IMR-90 (cell line): ENCODE measurements at regions not wholly inside any gene's neighbourhood (a gene's known extent, or its start where the extent isn't known, plus 50 kb on each side); places are given as distances from the start of the nearest gene placed in this dataset.
"Not testable (repeated sequence)": the region's sequence is repeated elsewhere in the genome, so short reads cannot be mapped to it uniquely, and the experiment has no call there.

Source experiments
- ATAC-seq: fragments of 200-7000 bp; cut with Tn5 transposase; 2 replicates; pipeline ENCODE4 v1.9.1; 2020; ENCODE audit warnings: low read depth, mild to moderate bottlenecking, moderate library complexity
- BruUV-seq: library from RNA; stranded (reverse); fragments of 400-500 nt; replicated peaks from 2 replicates; lab custom pipeline; 2021; lab: Mats Ljungman, UMichigan
- CTCF ChIA-PET: fragments of 300-600 bp; formaldehyde crosslinking; extraction: SDS; loops from one replicate; lab custom pipeline; 2021; ENCODE audit warnings: antibody characterized with exemption; lab: Yijun Ruan, JAX
- POLR2A ChIA-PET: fragments of 300-600 bp; sonication (Branson Sonifier 250); formaldehyde crosslinking; loops from one replicate; lab custom pipeline; 2022; ENCODE audit warnings: antibody characterized with exemption; ENCODE audit not compliant: unreplicated experiment; lab: Charles Lee
- DNase-seq: peaks from one replicate; pipeline ENCODE4 v3.0.0; 2013
- H2AFZ ChIP-seq: replicated peaks from 2 replicates; pipeline ENCODE3; 2013; ENCODE audit warnings: low read length, mild to moderate bottlenecking; ENCODE audit not compliant: poor library complexity
- H2AK5ac ChIP-seq: 2 replicates; pipeline ENCODE4 v1.6.1; 2013; ENCODE audit warnings: low read depth, low read length, inconsistent platforms
- H2AK9ac ChIP-seq: replicated peaks from 2 replicates; pipeline ENCODE3; 2013; ENCODE audit warnings: mild to moderate bottlenecking, low read depth, low read length, moderate library complexity; ENCODE audit not compliant: poor library complexity
- H2BK120ac ChIP-seq: 2 replicates; pipeline ENCODE4 v1.6.1; 2013; ENCODE audit warnings: low read depth, low read length, inconsistent platforms
- H2BK15ac ChIP-seq: 3 replicates; pipeline ENCODE4 v1.6.1; 2013; ENCODE audit warnings: low read depth, low read length, inconsistent platforms
- H2BK20ac ChIP-seq: 2 replicates; pipeline ENCODE4 v1.6.1; 2013; ENCODE audit warnings: low read depth, mild to moderate bottlenecking, inconsistent platforms, low read length, moderate library complexity
- H2BK5ac ChIP-seq: 2 replicates; pipeline ENCODE4 v1.6.1; 2013; ENCODE audit warnings: mild to moderate bottlenecking, low read depth, low read length, inconsistent platforms; ENCODE audit not compliant: poor library complexity, severe bottlenecking
- H3K14ac ChIP-seq: replicated peaks from 2 replicates; pipeline ENCODE4 v1.6.1; 2013; ENCODE audit warnings: low read depth, low read length, inconsistent platforms
- H3K18ac ChIP-seq: 2 replicates; pipeline ENCODE4 v1.6.1; 2013; ENCODE audit warnings: low read depth, low read length, control low read depth
- H3K23ac ChIP-seq: 2 replicates; pipeline ENCODE4 v1.6.1; 2013; ENCODE audit warnings: low read depth, low read length, inconsistent platforms
- H3K27ac ChIP-seq: 2 replicates; pipeline ENCODE4 v1.5.1; 2013; ENCODE audit warnings: mild to moderate bottlenecking, control low read depth, low read length; ENCODE audit not compliant: insufficient read depth
- H3K27me3 ChIP-seq: 2 replicates; pipeline ENCODE4 v1.6.1; 2013; ENCODE audit warnings: low read length; ENCODE audit not compliant: control insufficient read depth, insufficient read depth
- H3K36me3 ChIP-seq: 2 replicates; pipeline ENCODE4 v1.6.1; 2013; ENCODE audit warnings: low read length, mixed read lengths; ENCODE audit not compliant: control insufficient read depth, insufficient read depth
- H3K4ac ChIP-seq: 2 replicates; pipeline ENCODE4 v1.6.1; 2013; ENCODE audit warnings: low read depth, low read length, inconsistent platforms
- H3K4me1 ChIP-seq: 2 replicates; pipeline ENCODE4 v1.6.1; 2013; ENCODE audit warnings: low read length, mixed read lengths; ENCODE audit not compliant: control insufficient read depth, insufficient read depth
- H3K4me2 ChIP-seq: 2 replicates; pipeline ENCODE4 v1.6.1; 2013; ENCODE audit warnings: low read depth, mild to moderate bottlenecking, control low read depth, low read length, moderate library complexity
- H3K4me3 ChIP-seq: 2 replicates; pipeline ENCODE4 v1.5.1; 2013; ENCODE audit warnings: low read depth, mild to moderate bottlenecking, control low read depth, low read length, moderate library complexity; ENCODE audit not compliant: insufficient read depth
- H3K56ac ChIP-seq: 2 replicates; pipeline ENCODE4 v1.6.1; 2013; ENCODE audit warnings: low read length, inconsistent platforms; ENCODE audit not compliant: insufficient read depth; ENCODE audit errors: extremely low read depth
- H3K79me1 ChIP-seq, 2 experiments: 2 replicates each; pipeline ENCODE4 v1.6.1; 2013; ENCODE audit warnings: low read length in 2 of 2, inconsistent platforms in 1 of 2, low read depth in 1 of 2
- H3K9ac ChIP-seq: 2 replicates; pipeline ENCODE4 v1.6.1; 2013; ENCODE audit warnings: low read depth, low read length, control low read depth
- H3K9me1 ChIP-seq: 2 replicates; pipeline ENCODE4 v1.6.1; 2013; ENCODE audit warnings: low read length, inconsistent platforms; ENCODE audit not compliant: insufficient read depth
- H3K9me3 ChIP-seq: 2 replicates; pipeline ENCODE4 v1.6.1; 2013; ENCODE audit warnings: low read length; ENCODE audit not compliant: control insufficient read depth, insufficient read depth
- H4K20me1 ChIP-seq: 2 replicates; pipeline ENCODE4 v1.6.1; 2013; ENCODE audit warnings: low read length, inconsistent platforms; ENCODE audit not compliant: insufficient read depth
- H4K5ac ChIP-seq: 2 replicates; pipeline ENCODE4 v1.6.1; 2013; ENCODE audit warnings: mild to moderate bottlenecking, low read depth, low read length, control low read depth
- H4K8ac ChIP-seq, 2 experiments: 2 replicates each; pipeline ENCODE4 v1.6.1; 2013; ENCODE audit warnings: low read depth in 2 of 2, low read length in 2 of 2, control low read depth in 1 of 2, inconsistent platforms in 1 of 2
- H4K91ac ChIP-seq: 2 replicates; pipeline ENCODE4 v1.6.1; 2013; ENCODE audit warnings: low read depth, low read length, inconsistent platforms; ENCODE audit not compliant: insufficient read depth
- WGBS, 2 experiments: methylation state at CpG; one replicate each; pipeline versions ENCODE4 v1.1.5 to v1.1.7; 2013; ENCODE audit warnings: missing lambda C conversion rate in 2 of 2; ENCODE audit not compliant: insufficient read length in 1 of 2; ENCODE audit errors: extremely low coverage in 2 of 2; 5-methylcytosine and 5-hydroxymethylcytosine counted together
- dilution Hi-C: fragments of 300-500 bp; cut with HindIII; formaldehyde crosslinking; loops from one replicate; pipeline ENCODE4 v1.14.3; 2018; ENCODE audit warnings: low sequenced_read_pairs; ENCODE audit not compliant: unreplicated experiment
- in situ Hi-C: fragments of 300-500 bp; cut with MboI; formaldehyde crosslinking; loops from 3 replicates; pipeline ENCODE4 v1.14.3; 2019; ENCODE audit warnings: low sequenced_read_pairs, inconsistent platforms, mixed read lengths
- intact Hi-C: fragments of 100-400 bp; cut with micrococcal nuclease; formaldehyde crosslinking; loops from 2 replicates; pipeline ENCODE4 v1.10.0; 2022

GRCh38 chr17:16832853-16833252 is 139.1 kb downstream of the TNFRSF13B start:
- H3K18ac ChIP-seq, H2BK5ac ChIP-seq, DNase-seq, H2BK20ac ChIP-seq, H4K8ac ChIP-seq, H2AK5ac ChIP-seq, H4K20me1 ChIP-seq, H3K4me2 ChIP-seq, H3K9me1 ChIP-seq, POLR2A ChIA-PET, dilution Hi-C loops, intact Hi-C loops, H3K4me1 ChIP-seq, H3K4me3 ChIP-seq, H2AFZ ChIP-seq, H2BK15ac ChIP-seq, H3K56ac ChIP-seq, H3K36me3 ChIP-seq, H3K27me3 ChIP-seq, BruUV-seq, H4K91ac ChIP-seq, H3K14ac ChIP-seq, H3K23ac ChIP-seq, H3K27ac ChIP-seq, H3K79me1 ChIP-seq, in situ Hi-C loops, H2BK120ac ChIP-seq, CTCF ChIA-PET, H2AK9ac ChIP-seq, H3K9ac ChIP-seq, H3K4ac ChIP-seq, H3K9me3 ChIP-seq, H4K5ac ChIP-seq: not testable (repeated sequence)
- WGBS, 2 experiments, result no CpG with 5 or more reads among the region's 8 CpGs
- ATAC-seq, result peak; percentile 37

- ATAC-seq, H2BK120ac ChIP-seq: not testable (repeated sequence)
These were observed 139.7 kb downstream of the TNFRSF13B start for GRCh38 chr17:16832206-16832605.

More at GRCh38 chr17:16832206-16832605, 139.7 kb downstream of the TNFRSF13B start:
- H2BK5ac ChIP-seq, H3K4ac ChIP-seq, H4K91ac ChIP-seq, H2BK20ac ChIP-seq, H3K9me3 ChIP-seq, H3K56ac ChIP-seq, H4K20me1 ChIP-seq, H3K9me1 ChIP-seq, DNase-seq, H2AK5ac ChIP-seq, H2BK15ac ChIP-seq, H4K5ac ChIP-seq, BruUV-seq, H3K4me3 ChIP-seq, H3K79me1 ChIP-seq, H3K18ac ChIP-seq, POLR2A ChIA-PET, H3K27me3 ChIP-seq, H3K14ac ChIP-seq, in situ Hi-C loops, dilution Hi-C loops, H3K4me2 ChIP-seq, H2AFZ ChIP-seq, H3K23ac ChIP-seq, H3K4me1 ChIP-seq, CTCF ChIA-PET, intact Hi-C loops, H4K8ac ChIP-seq, H3K9ac ChIP-seq, H3K36me3 ChIP-seq, H3K27ac ChIP-seq, H2AK9ac ChIP-seq: not testable (repeated sequence)
- WGBS, 2 experiments, result no CpG with 5 or more reads among the region's 14 CpGs
